Erythroblast (primary cell): ENCODE measurements at regions not wholly inside any gene's neighbourhood (a gene's known extent, or its start where the extent isn't known, plus 50 kb on each side); places are given as distances from the start of the nearest gene placed in this dataset.

Source experiments
- GATA1 ChIP-seq: IDR thresholded peaks from 2 replicates; pipeline ENCODE4 v1.6.1; 2011; ENCODE audit warnings: low read depth, mild to moderate bottlenecking, control low read depth, low read length, moderate library complexity
- POLR2A ChIP-seq: IDR thresholded peaks from 2 replicates; pipeline ENCODE4 v1.6.1; 2011; ENCODE audit warnings: mild to moderate bottlenecking, low read length

DNA sequence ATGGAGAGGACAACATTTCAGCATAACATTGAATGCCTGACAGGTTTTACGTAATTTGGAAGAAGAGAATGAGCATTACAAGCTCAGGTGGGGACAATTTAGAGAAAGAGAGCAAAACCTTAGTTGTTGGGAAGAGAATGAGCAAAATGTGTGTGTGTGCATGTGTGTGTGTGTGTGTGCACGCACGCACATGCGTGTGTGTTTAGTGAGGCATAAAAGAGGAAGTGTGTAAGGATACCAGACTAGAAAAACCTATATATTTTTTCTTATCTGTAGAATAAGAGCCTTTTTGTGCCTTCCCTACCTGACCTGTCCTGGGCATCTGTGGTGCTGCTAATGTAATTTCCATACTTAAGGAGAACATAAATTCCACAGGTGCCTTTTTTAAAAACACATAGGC is 99.0 kb upstream of the PLXNA2 start:
- no peak for TF ChIP-seq POLR2A
- TF ChIP-seq GATA1: no peak
